Activated CD4-positive, alpha-beta T cell treated with anti-CD3 and anti-CD28 coated beads for 48 hours (primary cell): ENCODE measurements at regions not wholly inside any gene's neighbourhood (a gene's known extent, or its start where the extent isn't known, plus 50 kb on each side); places are given as distances from the start of the nearest gene placed in this dataset.

Source experiments
- DNase-seq: peaks from one replicate; pipeline ENCODE4 v3.0.0-alpha.2; 2020

DNA sequence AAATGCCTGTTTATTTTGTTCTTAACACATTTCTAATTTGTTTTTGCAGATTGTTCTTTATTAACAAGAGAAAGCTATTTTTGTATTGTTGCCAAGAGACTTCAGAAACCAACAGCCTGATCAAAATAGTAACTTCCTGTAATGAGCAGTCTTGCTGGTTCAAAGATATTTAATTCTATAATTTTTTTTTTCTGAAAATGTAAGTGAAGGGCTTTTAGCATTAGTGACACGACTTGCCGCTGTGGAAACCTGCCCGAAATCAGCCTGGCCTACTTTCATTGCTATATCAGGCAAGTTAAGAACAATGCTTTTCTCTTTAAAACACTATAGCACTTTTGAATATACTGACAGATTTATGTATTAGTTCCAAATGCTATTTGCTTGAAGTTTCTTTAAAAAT lies 374.3 kb downstream of the EFNB2 start:
- DNase-seq = no peak

DNA sequence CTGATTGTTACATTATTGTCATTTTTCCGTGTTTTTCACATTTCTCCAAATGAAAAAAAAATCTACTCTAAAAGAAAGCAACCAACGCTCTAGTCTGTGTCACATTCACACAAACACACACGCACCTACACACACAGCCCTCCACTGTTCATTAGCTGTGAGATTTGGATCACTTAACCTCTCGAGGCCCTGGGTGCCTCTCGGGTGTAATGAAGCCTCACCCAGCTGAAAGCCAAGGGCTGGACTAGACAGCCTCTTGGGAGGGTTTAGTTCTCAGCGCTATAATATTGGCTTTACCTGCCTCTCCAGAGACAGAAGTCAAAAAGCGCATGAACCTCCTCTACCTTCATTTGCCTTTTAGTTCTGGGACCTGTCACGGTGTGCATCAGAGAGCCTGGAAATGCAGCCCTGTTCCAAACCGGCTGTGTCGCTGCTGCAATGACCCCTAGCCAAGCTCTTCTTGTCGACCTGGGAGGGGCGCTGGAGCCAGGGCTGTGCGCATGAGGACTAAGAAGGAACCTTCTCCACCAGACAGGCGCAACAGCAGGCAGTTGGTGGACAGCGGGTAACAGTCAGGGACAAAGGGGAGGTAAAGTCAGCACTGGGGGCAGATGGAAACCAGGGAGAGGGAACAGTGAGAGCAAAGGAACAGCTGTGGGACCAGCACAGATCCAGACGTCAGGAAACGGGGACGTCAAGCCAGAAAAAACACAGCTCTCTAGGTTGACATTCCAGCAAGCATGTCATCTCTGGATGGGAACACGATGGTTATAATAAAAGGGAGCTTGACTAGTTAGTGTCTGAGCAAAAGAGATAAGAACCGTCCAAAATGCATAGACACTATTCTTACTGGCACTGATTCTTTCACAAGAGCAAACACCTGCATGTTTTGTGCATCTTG lies 375.9 kb downstream of the EFNB2 start:
- DNase-seq = no peak

DNA sequence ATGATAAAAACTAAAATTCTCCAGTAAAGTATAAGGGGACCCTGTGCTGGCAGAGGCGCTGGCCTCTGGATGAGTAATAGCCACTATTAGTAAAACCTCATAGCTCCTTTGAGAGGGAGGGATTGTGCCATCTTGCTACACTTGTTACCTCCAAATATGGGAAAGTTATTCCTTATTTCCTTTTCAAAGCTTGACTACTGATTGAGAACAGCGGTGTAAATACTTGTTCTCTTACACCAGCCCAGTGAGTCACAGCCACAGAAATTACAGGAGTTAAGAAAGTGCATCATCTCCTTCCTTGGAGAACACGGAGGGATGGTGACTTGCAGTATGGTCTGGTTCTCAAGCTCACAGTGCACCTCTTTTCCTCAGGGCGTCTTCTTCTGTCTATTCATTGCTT lies 379.0 kb downstream of the EFNB2 start:
- DNase-seq = no peak

DNA sequence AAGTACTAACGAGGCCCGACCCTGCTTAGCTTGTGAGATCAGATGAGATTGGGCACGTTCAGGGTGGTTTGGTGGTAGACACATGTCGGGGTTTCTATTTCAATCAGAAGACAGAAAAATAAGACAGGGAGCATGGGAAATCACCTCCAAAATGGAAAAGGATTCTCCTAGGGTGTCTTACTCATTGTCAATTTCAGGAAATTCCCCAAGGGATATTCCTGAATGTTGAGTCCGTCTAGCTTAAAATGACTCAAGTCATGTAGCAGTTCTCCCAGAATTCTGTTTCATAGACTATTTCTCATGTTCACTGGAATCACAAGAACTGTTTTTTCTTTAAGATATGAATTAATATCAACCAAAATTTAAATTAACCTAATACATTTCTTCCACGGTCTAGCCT lies 380.1 kb downstream of the EFNB2 start:
- no peak for DNase-seq

DNA sequence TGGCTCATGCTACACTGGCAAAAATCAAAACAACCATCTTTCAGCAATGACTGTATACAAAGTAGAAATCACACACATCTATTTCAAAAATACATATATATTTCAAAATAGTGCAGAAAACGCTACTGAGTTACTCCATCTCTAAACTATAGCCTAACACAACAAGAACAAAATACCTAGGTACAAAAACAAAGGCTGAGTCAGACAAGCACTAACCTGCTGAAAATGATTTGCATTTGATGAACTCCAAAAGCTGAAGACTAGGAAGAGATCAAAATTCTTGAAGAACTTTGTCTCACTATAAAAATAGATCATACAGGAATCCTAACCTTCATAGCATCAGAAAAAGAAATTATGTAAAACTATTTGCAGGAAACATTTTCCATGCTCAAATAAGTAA lies 381.6 kb downstream of the EFNB2 start:
- no peak for DNase-seq

DNA sequence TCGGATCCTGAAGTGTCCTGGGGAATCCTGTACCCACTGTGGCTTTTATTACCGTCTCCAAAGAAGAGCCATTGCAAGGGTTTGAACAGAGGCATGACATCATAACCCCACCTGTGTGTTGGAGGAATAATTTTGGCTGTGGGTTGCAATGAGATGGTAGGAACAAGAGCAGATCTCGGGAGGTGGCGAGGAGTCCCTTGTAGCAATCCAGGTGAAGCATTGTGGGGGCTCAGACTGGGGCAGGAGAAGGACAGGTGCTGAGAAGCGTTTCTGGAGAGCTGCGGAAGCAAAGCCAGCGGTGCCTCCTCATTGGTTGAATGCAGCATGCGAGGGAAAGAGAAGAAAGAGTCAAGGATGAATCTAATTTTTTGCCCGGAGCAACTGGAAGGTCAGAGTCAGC lies 382.4 kb downstream of the EFNB2 start:
- no peak for DNase-seq

DNA sequence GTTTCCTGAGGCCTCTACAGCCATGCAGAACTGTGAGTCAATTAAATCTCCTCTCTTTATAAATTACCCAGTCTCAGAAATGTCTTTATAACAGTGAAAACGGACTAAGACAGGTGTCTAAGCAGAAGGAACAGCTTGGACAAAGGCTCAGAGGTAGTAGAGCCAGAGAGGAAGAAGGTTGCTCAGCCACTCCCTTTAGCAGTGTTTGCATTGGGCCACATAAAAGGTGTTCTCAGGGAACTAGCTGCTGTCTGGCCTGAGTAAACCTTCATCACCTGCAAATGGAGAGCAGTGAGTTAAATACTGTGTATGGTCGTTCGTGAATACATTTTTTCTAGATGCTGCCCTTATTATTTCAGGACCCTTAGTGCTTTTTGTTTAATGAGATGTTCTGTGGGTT lies 383.4 kb downstream of the EFNB2 start:
- no peak for DNase-seq

DNA sequence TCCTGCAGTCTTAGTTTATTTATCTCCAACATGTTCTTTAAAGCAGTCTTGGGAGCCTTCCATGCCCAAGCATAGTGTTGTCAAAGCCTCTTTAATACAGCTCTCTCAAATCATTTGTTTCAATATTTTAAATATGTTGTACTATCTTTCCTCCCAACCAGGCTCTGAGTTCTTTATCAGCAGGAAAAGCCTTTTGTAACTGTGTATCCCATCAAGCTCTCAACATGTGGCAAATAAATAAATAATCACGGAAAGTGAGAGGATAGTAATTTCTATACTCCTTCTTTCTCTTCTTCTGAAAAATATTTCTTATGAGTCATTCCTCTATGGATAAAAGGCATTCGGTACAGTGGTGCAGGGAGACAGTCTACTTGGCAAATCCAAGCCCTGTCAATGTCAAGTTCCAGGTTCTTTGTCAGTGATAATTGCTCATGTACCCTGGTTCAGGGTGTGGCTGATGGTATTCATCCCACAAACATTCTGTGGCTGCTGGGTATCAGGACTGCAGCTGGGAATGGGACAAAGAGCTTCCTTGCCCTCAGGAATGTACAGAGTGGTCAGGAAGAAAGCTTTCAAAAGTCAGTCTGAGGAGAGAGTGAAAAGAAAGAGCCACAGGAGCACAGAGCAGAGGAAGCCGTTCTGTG lies 384.3 kb downstream of the EFNB2 start:
- no peak for DNase-seq

DNA sequence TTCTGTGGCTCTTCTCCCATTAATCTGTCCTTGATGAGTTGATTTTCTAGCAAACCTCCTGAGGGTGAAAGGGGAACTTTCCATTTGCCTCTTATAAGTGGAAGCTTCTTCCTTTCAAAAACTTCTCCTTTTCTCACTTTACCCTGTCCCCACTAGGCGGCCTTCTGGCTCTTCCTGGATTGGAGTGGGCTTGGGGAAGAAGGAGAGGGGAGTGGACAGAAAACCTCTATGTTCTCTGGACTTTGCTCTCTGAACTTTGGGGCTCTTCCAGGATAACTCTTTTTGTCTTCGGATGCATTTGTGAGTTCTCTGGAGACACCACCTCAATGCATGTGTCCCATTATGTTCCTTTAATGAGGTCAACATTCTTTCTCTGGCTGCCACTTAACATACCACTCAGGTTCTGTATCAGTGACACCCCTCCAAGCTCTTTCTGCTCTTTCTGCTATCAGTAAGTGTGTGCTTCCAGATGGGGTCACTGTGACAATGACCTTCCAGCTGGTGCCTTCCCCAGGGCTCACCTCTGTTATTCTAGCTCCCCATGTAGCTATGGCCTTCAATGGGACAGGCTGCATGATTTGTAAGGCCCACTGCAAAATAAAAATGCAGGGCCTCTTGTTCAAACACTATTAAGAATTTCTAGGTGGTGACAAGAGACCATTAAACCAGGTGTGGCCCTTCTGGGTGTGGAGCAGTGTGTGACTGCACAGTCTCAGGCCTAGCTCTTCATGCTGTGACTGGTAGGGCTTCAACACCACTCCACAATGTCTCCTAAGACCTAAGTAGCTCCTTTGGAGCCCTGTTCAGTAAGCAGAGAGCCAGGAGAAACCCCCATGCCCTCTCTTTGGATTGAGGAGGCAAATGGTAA lies 389.2 kb downstream of the EFNB2 start:
- no peak for DNase-seq

DNA sequence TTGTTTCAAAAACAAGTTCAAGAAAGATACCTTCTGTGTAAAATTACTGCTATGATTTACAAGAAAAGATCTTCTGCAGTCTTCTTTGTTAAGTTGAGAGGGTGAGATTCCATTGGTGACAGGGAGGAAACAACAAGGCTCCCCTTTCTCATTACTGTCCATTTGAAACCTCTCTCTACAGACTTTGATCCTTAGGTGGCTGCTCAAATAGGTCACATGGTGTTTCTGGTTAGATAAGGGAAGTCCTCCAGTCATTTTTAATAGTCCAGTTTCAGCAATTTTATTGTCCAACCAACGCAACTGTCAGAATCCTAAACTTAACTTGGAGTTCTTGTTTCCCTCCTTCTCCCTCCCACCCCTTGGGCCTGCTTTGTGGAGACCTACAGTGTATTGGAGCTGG lies 390.4 kb downstream of the EFNB2 start:
- no peak for DNase-seq

DNA sequence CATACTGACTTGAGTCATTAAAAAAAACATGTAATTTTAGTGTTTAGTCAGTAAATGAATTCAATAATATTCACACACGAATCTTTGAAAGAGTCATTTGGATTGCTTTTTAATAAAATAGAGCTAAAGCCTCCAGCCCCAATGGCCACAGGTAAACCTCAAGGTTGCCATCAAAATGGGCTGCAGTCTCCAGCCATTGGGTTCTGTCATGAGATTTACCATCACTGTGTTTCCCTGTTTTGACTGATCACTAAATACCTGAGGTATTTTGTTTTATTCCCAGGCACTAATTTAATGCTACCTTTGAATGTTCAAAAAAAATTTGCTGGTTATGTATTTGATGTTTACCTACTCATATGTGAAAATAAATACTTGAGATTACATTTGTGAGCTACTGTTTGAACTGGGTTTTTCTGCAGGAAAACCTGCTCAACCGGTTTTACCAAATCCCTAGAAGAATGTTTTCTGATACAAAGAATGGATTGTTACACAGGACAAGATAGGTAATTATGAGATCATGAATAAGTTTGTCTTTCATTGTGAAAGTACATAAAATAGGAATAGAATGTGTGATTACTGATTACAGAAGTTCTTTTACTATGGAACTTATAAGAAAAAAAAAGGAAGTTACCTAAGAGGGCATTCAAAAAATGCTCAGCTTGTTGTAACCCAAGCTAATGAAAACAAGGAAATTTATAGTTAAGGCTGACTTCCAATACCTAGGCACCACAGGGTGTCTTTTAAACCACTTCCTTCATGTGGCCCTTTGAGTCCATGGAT lies 391.3 kb downstream of the EFNB2 start:
- DNase-seq = no peak

DNA sequence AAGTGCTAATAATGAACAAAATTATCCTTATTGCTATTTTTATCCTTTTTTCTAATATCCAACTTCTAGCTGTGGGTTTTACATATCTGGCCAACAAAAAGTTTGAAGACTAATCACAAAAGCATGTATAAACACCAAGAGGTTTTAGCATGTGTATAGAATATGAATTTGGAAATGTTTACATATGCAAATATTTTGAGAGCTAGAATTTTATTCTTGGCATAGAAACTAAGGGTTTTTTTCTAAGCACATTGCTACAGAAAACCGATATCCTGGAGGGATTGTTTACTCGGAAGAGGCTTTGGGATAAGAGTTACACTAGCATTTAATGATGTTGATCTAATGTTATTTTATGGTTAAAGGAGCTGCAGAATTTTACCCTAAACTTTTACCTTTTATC lies 392.1 kb downstream of the EFNB2 start:
- no peak for DNase-seq

DNA sequence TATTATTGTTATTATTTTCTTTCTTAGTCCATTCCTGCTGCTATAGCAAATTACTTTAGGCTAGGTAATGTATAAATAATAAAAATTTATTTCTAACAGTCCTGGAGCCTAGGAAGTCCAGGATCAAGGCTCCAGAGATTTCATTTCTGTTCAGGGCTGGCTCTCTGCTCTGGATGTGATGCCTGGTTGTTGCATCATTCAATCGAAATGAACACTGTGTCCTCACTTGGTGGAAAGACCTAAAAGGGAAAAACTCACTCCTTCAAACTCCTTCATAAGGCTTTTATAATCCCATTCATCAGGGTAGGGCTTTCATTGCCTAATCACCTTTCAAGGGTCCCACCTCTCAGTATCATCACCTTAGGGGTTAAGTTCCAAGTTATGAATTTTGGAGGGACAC lies 395.0 kb downstream of the EFNB2 start:
- no peak for DNase-seq

DNA sequence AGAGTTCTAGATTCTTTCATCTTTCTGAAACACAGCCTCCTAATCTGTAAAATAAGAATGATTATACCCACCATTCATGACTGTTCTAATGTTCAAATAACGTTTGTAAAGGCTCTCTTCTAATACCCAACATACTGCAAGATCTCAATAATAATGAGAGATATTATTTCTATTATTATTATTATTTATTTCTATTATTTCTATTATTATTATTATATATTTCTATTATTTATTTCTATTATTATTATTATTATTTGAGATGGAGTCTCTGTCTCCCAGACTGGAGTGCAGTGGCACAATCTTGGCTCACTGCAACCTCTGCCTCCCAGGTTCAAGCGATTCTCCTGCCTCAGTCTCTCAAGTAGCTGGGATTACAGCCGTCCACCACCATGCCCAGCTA lies 395.5 kb downstream of the EFNB2 start:
- no peak for DNase-seq

DNA sequence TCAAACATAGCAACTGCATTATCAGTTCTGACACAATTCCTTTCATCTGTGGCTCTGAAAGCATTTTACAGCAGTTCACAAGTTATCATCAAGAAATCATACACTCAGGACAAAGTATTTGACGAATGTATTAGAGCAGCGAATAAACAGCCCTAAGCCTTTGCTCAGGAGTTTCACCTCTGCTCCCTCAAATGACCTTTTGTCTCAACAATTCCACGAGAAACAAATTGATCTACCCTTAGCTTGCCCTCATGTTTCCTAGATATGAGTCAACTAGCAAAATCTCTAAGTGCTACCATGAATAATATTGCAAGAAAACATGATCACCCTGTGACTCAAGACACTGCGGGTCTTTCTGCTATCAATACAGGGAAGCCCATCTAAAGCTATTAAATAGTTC lies 396.1 kb downstream of the EFNB2 start:
- no peak for DNase-seq

DNA sequence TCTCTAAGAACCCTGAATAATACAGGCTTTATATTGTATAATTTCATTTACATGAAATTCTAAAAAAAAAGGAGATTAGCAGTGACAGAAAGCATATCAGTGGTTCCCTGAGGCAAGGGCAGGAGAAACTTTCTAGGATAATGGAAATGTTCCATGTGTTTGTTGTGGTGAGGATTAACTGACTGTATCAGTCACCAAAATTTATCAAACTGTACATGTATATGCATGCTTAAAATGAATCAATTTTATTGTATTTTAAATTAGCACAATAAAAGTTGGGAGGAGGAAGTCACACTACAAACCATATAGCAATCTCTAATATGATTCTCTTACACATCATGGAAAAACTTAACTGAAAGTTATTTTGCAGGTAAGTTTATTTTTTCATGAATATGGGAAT lies 396.8 kb downstream of the EFNB2 start:
- DNase-seq = no peak

DNA sequence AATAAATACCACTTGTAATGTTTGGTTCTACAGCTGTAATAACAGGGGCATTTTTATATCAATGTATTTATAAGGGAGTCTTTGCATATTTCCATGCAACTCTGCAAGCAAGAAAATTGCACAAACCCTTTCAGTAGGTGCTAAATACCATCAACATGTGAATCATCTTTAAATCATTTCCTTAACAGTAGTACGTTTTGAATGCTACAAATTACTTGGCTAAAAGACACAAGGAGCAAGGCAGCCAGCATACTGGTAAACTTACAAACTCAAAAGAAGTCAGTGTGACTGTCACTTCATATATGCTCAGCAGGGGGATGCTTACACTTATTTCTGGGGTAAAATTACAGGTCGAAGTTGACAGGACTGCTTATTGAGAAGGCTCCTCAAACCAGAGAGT lies 402.4 kb downstream of the EFNB2 start:
- no peak for DNase-seq

DNA sequence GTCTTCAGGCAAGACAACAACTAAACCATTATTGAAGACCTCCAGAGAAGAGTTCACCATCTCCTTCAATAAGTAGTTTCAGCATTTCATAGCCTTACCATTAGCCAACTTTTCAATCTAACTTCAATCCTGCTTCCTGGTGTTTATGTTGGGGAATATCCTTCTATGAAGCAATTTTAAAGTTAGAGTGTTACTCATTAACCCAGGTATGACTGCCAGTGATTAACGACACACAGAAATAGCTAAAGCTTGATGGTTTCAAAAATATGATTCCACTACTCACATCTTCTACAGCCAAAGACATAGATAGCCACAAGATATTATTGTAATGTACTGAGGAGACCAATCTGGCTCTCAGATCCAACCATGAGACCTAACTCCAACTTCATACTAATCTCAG lies 403.2 kb downstream of the EFNB2 start:
- DNase-seq = no peak

DNA sequence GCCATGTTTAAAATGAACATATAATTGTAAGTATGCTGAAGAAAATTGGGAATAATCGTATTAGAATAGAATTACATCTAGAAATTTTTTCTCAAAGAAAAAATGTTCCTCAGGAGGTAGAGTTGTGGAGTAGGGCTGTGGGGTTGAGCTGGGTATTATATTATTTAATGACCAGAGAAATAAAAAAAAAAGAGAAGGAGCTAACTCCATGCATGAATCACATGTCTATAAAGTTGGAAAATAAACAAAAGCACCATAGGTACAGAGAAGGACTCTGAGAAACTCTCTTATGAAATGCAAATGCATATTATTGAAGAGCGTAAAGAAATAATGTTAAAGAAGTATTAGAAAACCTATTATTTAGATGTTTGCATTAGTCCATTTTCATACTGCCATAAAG lies 405.5 kb downstream of the EFNB2 start:
- no peak for DNase-seq

DNA sequence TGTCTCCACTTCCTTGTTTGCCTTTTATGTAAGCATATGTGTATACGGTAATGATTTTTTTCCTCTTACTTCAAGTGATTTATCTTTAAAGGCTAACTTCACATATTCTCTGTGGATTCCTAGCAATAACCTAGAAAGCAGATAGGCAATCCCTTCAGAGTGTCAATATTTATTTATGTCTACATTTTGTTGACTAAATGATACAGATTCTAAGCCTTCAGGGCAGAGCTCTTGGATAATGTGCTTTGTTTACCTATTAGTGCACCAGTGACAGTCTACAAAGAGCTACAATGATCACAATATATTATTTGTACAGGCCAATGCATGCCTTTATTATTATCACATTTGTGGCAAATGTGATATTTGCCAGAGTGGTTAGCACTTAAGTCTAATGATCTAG lies 406.2 kb downstream of the EFNB2 start:
- no peak for DNase-seq

DNA sequence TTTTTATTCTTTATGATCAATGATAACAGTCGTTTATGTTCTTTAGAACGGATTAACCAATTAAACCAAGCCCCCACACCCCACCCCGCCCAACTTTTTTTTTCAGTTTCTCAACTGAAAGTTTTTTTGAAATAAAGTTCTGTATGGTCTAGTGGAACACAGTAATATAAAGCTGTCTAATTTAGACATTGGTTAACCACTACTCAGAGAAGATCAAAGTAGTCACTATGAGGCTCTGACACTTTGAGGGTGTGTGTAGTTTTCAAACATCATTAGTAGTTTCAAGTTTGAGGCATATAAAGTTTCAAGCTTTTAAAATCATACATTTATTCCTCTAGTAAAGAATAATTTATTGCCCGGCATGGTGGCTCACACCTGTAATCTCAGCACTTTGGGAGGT lies 413.2 kb downstream of the EFNB2 start:
- no peak for DNase-seq

DNA sequence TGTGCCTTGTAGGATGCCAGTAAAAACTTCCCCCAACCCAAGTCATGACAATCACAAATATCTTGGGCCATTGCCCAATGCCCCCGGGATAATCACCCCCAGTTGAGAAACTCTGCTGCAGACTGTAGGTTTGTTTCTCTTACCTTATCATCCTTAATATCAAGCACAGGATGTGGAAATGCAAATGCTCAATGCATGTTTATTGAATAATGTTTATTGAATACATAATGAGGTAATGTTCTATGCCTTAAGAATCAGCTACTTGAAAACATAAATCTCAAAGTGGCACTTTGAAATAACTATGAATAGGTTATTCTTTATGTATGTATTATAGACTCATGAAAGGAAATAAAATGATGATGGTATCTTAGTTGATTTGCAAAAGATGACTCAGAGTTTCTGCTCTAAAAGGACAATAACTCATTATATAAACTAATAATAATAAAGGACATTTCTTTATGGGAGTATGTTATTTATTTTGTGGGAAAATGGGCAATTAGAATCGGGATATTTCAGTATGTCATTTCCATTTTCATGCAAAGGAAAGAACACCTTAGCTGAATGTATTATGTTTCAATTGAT lies 414.2 kb downstream of the EFNB2 start:
- no peak for DNase-seq

DNA sequence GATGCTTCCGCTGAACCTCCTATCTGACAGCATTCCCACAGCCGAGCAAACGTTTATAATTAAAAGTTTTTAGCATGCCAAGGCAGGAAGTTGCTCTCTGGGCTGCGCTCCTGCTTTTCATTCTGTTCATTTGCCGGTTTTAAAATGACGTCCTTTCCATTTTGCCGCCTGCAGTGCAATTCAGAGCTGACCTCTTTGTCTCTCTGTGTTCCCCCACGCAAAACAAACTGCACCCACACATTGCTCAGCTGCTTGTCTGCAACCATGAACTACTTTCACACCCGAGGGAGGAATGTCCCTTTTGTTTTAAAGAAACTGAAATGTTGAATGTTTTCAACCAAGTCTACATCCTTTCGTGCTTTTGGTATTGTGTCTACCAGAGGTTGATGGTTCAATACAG lies 416.5 kb downstream of the EFNB2 start:
- no peak for DNase-seq
